NCI-H1417 (cell line): ENCODE measurements at regions not wholly inside any gene's neighbourhood (a gene's known extent, or its start where the extent isn't known, plus 50 kb on each side); places are given as distances from the start of the nearest gene placed in this dataset.
"Not testable (repeated sequence)": the region's sequence is repeated elsewhere in the genome, so short reads cannot be mapped to it uniquely, and the experiment has no call there.

ENCODE experiments used
- DNase-seq, 3 experiments: peaks; one replicate each; lab custom pipeline; 2025; lab: John Stamatoyannopoulos, UW

DNA sequence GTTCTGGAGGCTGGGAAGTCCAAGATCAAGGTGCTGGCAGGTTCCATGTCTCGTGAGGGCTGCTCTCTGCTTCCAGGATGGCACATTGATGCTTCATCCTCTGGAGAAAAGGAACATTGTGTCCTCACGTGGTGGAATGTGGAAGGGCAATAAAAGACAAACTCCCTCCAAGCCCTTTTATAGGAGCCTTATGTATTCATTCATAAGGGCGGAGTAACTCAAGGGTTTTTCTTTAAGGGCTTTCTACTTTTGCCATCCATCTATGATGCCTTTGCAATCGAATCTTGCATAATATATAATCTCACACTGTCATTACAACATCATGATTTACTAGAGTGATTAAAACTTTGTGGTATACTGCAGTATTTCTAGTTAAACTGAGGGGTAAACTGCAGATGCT is 132.7 kb upstream of the DDHD1 start:
- no peak for DNase-seq

- DNase-seq: no peak
Observed at GRCh38 chr14:53285064-53285463, 131.9 kb upstream of the DDHD1 start.

DNA sequence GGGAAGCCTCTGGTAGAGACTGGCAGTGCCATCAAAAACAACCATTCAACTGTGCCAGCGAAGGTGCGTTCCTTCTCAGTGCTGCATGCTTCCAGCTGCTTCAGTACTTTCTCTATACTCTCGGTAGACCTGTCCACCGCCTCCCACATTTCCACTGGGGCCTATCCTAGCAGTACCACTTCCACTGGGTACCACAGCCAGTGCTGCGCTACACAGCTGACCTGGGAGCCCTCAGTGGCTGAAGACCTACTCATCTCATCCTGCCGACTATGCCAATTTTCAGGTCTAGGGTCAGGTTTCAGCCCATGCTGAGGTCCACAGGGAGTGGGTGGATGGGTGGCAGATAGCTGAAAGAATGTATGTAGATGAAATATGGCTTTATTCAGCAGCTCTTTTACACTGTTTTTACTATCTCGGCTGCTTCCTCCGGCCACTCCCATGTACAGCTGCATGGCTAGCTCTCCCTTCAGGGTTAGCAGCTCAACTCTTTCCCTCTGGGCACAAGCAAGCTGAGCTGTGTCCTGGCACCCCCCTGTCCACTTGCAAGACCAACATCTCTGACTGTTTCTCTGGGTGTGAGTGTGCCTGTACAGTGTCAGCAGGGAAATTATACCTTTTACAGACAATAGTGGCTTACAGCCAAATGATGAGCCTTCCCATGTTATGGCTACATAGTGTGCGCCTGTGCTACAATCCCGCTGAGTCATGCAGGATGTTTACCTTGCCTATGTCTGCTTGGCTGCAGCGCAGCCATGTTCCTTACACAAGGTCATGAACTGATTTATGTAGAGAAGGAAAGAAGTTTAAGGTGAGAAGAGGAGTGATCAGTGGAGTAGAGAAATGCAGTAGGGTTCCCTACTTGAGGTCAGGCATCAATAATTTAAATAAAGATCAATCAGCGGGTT is 125.7 kb upstream of the DDHD1 start:
- DNase-seq: peak in 1 of 3 experiments; percentile 55

DNA sequence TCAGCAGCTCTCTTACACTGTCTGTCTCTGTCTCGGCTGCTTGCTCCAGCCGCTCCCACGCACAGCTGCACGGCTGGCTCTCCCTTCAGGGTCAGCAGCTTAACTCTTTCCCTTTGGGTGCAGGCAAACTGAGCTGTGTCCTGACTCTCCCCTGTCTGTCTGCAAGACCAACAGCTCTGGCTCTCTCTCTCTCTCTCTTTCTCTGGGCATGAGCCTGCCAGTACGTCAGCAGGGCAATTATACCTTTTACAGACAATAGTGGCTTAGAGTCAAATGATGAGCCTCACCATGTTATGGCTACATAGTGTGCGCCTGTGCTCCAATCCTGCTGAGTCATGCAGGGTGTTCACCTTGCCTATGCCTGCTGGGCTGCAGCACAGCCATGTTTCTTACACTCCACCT is 120.5 kb upstream of the DDHD1 start:
- DNase-seq: peak in 1 of 3 experiments; percentile 60

- no peak for DNase-seq
Observed at GRCh38 chr14:53265025-53265424, 111.9 kb upstream of the DDHD1 start.

DNA sequence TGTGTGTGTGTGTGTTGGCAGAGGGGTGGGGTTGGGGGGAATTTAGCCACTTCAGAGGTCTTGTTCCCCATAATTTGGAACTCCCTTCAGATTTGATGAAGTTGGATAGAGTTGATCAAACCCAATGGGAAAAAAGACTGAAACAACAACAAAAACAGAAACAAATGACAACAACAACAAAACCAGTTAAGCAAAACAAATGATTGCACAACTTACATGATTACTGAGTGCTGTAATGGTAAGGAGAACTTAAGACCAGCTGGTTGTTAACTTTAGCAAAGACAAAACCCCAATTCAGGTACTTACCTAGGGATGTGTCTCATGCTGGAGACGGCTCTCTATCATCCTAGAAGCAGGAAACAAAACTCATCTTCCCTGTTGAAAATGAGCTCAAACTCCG is 107.8 kb upstream of the DDHD1 start:
- DNase-seq: no peak

- DNase-seq: no peak
Observed at GRCh38 chr14:53260286-53260685, 107.2 kb upstream of the DDHD1 start.

- no peak for DNase-seq
Observed at GRCh38 chr14:53252141-53252540, 99.0 kb upstream of the DDHD1 start.

DNA sequence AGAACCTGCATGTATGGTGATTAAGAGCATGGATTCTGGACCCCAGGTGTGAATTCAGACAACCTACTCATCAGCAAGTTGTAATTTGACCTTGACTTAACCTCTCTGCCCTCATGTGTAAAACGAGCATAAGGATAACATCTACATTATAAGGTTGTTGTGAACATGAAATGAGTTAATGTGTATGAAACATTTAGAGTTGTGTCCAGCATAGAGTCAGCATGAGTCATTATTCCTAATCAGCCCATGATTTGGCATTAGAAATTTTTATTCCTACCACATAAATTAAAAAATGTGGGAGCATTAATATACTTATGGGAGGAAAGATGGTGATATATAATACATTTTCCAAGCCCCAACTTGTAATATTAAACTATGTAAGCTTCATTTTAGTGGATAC is 95.9 kb upstream of the DDHD1 start:
- no peak for DNase-seq

DNA sequence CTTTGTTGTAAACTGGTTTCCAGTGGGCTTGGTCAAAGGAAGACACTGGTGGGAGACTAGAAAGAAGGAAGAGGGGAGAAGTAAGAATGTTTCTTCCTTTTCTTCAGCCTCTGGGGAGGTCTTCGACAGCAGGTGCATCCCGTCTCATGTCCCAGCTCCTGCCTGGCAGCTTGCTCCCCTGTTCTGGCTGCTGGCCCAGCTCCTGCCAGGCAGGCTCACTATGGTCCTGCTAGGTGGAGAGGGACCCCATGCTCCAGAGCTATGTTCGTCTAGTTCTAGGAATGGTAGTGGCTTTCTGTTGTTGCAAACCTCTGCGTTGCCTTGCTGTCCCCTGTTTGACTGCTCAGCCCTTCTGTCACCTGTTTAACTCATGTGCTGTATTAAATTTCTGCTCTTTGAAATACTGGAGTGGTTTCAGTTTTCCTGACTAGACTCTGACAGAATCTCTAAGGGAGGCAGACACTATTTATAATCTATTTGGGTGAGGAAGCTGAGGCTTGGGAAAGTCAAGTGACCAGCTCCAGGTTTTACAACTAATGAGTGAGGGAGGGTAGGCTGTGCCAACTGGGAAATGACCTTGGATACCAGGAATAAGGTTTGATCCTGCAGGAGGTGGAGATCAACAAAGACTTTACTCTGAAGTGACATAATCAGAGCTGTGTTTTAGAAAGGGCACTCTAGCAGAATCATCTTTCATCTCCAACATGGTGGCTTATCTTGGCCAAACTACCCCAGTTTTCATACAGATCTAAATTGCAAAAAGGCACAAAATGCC is 94.7 kb upstream of the DDHD1 start:
- peak in 1 of 3 experiments; percentile 9 for DNase-seq

- not testable (repeated sequence) for DNase-seq
Observed at GRCh38 chr14:53242898-53243297, 89.8 kb upstream of the DDHD1 start.

- no peak for DNase-seq
Observed at GRCh38 chr14:53237488-53237887, 84.4 kb upstream of the DDHD1 start.

DNA sequence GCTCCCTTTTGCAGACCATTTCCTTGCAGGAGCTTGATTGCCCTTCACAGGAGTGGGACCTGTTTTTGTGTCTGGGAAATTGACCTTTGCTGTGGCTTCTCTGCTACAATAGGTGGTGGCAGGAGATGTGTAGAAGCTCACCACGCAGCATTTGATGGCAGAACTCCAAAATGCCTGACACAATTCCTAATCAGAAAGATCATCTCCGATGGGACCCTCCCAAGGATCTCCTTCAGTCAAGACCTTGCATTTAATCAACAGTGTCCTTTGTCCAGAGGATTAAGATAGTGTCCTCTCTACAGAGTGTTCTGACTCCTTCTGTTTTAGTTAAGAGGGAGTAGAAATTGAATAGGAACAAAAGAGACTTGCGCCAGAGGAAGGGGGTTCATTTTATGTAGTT is 83.6 kb upstream of the DDHD1 start:
- DNase-seq: no peak

GRCh38 chr14:53231171-53231570 is 78.0 kb upstream of the DDHD1 start:
- DNase-seq: peak in 1 of 3 experiments; percentile 51

GRCh38 chr14:53228966-53229365 is 75.8 kb upstream of the DDHD1 start:
- DNase-seq: no peak

GRCh38 chr14:53227154-53227718 is 74.1 kb upstream of the DDHD1 start:
- DNase-seq: no peak

- no peak for DNase-seq
Observed at GRCh38 chr14:53226553-53226952, 73.4 kb upstream of the DDHD1 start.

DNA sequence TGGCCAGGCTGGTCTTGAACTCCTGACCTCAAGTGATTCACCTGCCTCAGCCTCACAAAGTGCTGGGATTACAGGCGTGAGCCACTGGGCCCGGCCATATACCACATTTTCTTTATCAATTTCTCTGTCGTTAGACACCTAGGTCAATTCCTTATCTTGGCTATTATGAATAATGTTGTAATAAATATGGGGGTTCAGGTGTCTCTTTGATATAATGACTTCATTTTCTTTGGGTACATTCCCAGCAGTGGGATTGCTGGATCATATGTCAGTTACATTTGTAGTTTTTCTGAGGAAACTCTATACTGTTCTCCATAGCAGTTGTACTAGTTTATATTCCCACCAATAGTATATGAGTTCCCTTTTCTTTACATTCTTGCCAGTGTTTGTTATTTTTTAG is 67.8 kb upstream of the DDHD1 start:
- no peak for DNase-seq

- DNase-seq: no peak
Observed at GRCh38 chr14:53218161-53218560, 65.0 kb upstream of the DDHD1 start.

DNA sequence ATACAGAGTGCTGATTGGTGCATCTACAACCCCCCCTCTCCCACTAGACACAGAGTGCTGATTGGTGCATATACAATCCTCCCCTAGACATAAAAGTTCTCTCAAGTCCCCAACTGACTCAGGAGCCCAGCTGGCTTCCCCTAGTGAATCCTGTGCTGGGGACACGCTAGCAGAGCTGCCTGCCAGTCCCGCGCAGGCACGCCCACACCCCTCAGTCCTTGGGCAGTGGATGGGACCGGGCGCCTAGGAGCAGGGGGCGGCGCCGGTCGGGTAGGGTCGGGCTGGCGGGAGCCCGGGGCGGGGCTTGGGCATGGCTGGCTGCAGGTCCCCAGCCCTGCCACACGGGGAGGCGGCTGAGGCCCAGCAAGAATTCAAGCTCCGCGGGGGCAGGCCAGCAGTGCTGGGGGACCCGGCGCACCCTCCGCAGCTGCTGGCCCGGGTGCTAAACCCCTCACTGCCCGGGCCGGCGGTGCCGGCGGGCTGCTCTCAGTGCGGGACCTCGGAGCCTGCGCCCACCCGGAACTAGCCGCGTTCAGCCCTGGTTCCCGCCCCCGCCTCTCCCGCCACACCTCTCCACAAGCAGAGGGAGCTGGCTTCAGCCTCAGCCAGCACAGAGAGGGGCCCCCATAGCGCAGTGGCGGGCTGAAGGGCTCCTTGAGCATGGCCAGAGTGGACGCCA is 64.3 kb upstream of the DDHD1 start:
- peak; percentile 49 to 73 (median 70) for DNase-seq

DNA sequence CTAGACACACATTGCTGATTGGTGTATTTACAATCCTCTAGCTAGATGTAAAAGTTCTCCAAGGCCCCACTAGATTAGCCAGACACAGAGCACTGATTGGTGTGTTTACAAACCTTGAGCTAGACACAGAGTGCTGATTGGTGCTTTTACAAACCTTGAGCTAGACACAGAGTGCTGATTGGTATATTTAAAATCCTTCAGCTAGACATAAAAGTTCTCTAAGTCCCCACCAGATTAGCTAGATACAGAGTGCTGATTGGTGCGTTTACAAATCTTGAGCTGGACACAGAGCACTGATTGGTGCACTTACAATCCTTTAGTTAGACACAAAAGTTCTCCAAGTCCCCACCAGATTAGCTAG is 63.8 kb upstream of the DDHD1 start:
- not testable (repeated sequence) for DNase-seq

GRCh38 chr14:53216478-53216877 is 63.4 kb upstream of the DDHD1 start:
- DNase-seq: not testable (repeated sequence)
